Left lobe of liver (tissue), 2 donors: ENCODE measurements at regions not wholly inside any gene's neighbourhood (a gene's known extent, or its start where the extent isn't known, plus 50 kb on each side); places are given as distances from the start of the nearest gene placed in this dataset.
A peak's percentile ranks its signal among the peaks of the same experiment; 100 is the strongest.

ENCODE experiments used
- ATAC-seq: fragments of 200-7000 bp; cut with Tn5 transposase; one replicate; pipeline ENCODE4 v1.9.1; 2020; ENCODE audit warnings: mild to moderate bottlenecking, moderate library complexity
- DNase-seq: peaks from one replicate; pipeline ENCODE4 v3.0.0-alpha.2; 2020; ENCODE audit warnings: low spot score
- donor health status: DM: no; HTN: no; CAD: no; lungs with moderate emphysema.
- donor health status: DM: no; HTN: yes; CAD: no.

DNA sequence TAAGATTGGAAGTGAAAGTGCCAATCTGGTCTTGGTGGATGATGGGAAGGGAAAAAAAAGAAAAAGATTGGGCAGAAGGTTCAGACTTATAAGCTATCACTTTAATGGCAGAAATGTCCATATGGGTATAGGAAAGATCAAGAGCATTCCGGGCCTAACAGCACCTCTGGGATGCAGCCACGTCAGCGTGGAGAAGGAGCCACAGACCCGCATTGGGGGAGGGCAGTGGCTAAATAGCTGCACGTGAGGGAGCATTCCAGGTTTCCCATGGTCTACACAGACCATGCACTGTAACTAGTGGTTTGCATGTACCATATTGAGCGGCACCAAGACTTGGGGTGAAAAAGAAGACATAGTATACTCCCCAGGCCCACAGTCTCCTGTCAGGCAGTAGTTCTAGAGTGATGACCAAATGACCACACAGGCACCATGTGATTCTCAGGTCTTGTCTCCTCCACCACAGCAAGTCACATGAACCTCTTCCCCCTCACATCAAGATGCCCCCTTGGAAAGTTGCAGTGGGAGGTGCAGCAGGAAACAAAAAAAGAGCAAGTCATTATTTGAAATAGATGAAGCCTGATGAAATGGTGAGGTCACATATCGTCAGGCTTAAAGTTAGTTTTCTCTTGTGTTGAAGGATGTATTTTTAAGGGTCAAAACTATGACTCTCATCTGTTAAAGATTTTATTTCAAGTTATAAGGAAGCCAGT, 94.4 kb upstream of the TNFAIP3 start:
- DNase-seq (no peak), ATAC-seq (no peak)

DNA sequence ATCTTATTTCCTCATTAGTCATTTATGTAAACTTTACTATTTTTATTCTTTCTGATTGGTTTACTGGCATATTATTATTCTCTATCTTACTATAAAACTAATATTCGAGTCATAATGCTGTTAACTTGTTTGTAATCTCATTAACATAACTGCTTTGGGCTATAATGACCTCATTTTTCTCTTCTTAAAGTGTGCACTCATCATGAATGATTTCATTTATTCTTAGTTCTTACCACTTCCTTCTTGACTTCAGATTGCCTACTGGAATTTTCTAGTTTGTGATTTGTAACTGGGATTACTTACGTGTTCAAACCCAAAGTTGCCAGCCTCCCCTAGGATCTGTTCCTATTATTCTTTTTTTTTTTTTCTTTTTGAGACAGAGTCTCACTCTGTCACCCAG, 91.8 kb upstream of the TNFAIP3 start:
- DNase-seq (no peak), ATAC-seq (no peak)

- DNase-seq (no peak), ATAC-seq (peak; percentile 20)
These were observed 91.3 kb upstream of the TNFAIP3 start for GRCh38 chr6:137775720-137776119.

GRCh38 chr6:137776256-137776655, 90.8 kb upstream of the TNFAIP3 start:
- DNase-seq (no peak), ATAC-seq (no peak)

DNA sequence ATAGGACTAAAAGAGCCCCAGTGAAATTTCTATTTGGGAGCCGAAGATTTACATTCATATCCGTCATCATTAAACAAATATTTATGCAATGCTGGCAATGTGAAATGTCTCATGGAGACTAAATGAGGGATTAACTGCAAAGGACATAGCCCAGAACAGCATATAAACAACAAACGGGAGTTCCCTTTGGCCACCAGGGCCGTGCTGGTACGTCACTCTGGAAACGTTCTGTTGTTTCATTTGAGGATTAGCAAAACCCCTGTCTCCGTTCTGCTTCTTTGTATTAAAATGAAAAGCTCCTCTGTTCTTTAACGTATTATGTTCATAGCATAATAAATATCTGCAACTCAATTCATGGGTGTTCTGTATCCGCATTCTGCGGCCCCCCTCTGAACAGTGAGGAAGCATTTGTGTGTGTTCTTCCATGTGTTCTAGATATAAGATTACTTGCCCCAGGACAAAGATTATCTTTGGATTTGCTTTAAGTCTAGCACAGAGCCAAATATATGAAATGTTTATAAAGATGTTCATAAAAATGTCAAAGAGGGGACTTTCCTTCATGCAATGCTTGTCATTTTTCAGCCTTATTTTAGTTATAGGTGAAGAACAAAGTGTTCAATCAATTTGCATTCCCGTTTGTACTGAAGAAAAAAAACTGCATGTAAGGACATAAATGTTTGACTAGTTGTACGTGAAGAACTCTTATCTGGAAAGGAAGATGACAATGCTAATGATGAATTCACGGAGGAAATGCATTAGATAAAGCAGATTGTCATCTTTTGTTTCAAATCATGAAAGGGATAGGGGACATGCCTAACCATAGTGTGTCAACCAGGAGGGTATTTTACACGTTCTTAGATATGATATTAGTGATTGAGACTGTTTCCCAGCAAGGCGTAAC, 90.0 kb upstream of the TNFAIP3 start:
- ATAC-seq = no peak
- no peak for DNase-seq

DNA sequence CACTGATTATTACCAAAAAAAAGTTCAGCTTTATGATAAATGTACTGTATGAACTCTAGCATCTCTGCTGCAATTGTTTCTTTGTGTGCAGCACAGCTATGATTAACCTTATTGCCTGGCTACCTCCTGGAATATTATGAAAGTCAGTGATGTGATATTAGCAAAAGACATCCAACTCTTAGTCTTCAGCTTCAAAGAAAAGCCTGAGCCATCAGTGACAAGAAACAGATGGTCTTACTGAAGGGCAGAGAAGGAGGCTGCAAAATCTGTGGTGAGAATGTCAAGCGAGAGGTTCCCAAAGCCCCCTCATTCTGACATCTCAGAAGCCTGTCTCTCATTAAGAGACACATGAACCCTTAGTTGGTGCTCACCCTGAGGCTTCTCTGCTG, 89.4 kb upstream of the TNFAIP3 start:
- no peak for DNase-seq

DNA sequence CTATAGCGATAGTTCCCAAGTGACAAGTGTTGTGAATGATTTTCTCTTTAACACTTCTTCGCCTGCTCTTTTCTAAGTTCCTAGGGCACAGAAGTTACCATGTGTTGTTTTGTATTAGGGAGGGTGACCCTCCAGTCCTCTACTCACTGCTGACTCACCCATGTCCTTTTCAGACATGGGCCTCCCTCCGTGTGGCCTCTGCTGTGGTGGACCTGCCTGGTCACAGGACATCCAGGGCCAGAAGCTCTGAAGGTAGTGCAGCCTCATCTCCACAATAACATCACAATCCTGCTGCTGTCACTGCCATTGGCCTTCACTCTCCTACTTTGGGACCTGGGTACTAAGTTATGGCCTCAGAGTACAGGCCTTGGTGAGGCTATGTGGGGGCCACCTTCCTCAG, 87.1 kb upstream of the TNFAIP3 start:
- ATAC-seq (no peak), DNase-seq (no peak)

More for the DNA sequence above, 89.4 kb upstream of the TNFAIP3 start:
- no peak for ATAC-seq

GRCh38 chr6:137780447-137781034, 86.5 kb upstream of the TNFAIP3 start:
- ATAC-seq = no peak
- no peak for DNase-seq

- no peak for DNase-seq
- no peak for ATAC-seq
These were observed 85.4 kb upstream of the TNFAIP3 start for GRCh38 chr6:137781639-137782038.

- ATAC-seq = no peak
- no peak for DNase-seq
These were observed 84.7 kb upstream of the TNFAIP3 start for GRCh38 chr6:137782166-137783039.

GRCh38 chr6:137783710-137784109, 83.3 kb upstream of the TNFAIP3 start:
- DNase-seq = no peak
- no peak for ATAC-seq

- no peak for DNase-seq
- ATAC-seq = no peak
These were observed 82.5 kb upstream of the TNFAIP3 start for GRCh38 chr6:137784583-137784982.

DNA sequence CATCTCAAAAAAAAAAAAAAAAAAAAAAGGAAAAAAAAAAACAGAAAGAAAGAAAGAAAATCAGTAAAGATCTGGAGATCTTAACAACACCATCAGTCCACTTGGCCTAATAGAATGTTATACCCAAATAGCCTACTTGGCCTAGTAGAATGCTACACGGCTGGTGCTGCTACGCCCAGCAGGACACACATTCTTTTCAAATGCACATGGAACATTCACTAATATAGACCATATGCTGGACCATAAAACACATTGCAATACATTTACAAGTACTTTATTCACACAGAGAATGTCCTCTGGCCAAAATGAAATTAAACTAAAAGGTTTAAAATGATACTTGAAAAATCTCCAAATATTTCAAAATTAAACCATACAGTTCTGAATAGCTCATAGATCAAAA, 80.0 kb upstream of the TNFAIP3 start:
- ATAC-seq (no peak), DNase-seq (no peak)

GRCh38 chr6:137788248-137788647, 78.8 kb upstream of the TNFAIP3 start:
- DNase-seq (no peak), ATAC-seq (no peak)

DNA sequence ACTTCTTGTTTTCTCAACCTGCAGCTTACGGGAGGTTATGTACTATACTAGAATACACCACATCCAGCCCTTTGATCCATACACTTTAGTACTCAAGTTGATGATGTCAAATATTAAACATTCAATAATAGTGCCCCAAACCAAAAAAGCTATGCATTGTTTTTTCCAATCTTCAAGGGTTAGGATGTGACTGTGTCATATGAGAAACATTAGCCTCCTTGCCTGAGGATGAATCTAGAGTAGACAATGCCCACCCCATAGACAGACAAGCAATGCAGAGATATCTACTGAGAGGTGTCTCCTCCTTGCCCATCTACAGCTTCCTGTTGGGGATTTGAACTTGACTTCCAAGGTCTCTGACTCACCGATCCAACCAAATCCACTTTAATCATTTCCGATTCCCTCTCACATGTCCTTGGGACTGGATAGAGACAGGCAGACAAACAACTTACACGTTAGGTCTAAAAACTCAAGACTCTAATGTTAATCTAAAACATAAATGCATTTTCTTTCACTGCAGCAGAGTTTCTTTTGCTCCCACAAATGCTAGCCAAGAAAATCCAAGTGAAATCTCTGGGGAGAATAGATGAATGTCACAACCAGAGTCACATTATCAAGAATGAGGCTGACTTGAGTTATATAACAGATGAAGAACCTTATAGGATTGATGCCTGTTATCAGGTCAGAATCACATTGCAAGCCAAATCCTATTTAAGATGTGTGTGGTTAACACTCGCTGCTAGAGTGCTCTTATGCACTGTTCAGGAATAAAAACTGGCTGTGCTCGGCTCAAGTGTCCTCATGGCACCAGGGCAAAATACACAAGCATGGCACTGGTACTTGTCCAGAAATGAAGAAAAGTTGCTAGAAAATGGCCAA, 75.5 kb upstream of the TNFAIP3 start:
- DNase-seq (no peak), ATAC-seq (no peak)

GRCh38 chr6:137792160-137793033, 74.7 kb upstream of the TNFAIP3 start:
- DNase-seq (no peak), ATAC-seq (no peak)

DNA sequence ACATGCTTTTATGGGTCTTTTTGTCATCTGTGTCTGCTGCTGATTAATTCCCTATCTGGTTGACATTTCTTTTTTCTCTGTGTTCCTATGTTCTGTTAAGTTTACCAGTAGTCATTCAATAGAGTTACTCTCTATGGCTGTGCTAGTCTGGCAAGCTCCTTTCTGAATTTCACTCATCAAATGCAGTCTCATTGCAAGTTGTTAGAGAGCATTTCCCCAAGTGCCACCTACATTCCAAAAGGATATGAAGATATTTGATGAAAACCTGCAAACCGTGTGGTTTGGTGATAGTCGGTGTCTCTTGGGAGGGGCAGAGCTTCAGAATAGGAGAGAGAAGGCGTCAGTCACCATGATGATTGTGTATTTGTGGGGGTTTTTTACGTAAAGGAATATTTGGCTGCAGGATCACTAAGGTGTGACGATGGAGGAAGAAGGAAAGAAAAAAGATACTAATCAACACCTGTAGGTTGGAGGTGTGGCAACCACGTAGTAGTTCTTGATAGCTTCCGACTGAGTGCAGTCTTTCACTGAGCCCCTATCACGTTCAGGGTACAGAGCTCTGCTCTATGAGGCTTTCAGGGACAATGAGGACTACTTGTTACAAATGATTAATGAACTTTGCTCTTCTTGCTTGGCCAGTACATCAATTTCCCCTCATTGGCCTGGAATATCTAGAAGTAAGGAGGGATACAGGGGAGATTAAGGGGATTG, 73.1 kb upstream of the TNFAIP3 start:
- ATAC-seq = no peak

DNA sequence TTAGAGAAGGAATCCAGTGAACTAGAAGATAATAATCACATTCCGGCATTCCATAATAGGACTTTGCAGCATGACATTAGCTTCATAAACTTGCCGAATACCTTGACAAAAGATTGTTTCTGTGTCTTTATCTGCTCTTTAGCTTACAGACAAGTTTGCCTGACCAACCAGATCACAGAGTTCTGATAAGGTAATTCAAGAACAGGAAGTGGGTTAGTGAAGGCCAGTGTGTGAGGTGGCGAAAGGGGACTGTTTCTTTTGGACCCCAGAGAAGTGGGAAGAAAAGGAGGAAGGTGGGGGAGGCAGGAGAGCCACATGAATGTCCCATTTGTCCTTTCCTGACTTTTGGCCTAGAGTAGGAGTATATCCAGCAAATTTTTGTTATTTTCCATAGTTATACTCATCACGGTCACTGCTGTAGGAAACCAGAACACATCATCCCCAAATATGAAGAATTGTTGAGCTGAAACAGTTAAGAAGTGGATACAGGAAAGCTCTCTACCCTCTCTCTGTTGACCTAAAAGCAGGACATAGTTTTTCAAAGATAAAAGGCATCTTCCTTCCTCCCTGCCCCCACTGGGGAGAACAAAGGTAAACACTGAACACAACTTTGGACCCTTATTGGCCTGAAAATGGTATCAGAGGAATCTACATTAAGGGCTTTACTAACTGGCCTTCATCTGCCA, 72.4 kb upstream of the TNFAIP3 start:
- no peak for DNase-seq
- ATAC-seq = no peak

More for the DNA sequence above, 73.1 kb upstream of the TNFAIP3 start:
- DNase-seq = no peak
